Osteocyte (in vitro differentiated cells): ENCODE measurements at regions not wholly inside any gene's neighbourhood (a gene's known extent, or its start where the extent isn't known, plus 50 kb on each side); places are given as distances from the start of the nearest gene placed in this dataset.

Source experiments
- DNase-seq: peaks from one replicate; pipeline ENCODE4 v3.0.0; 2021; ENCODE audit warnings: mixed read lengths; ENCODE audit not compliant: unreplicated experiment; ENCODE audit errors: extremely low spot score
- H3K27ac Mint-ChIP-seq: one replicate; pipeline ENCODE4 v1.8.0; 2021; ENCODE audit warnings: mild to moderate bottlenecking, mixed read lengths; ENCODE audit not compliant: unreplicated experiment
- H3K27me3 Mint-ChIP-seq: one replicate; pipeline ENCODE4 v1.8.0; 2021; ENCODE audit warnings: mixed read lengths; ENCODE audit not compliant: unreplicated experiment
- H3K36me3 Mint-ChIP-seq: one replicate; pipeline ENCODE4 v1.8.0; 2021; ENCODE audit warnings: mixed read lengths; ENCODE audit not compliant: unreplicated experiment
- H3K4me1 Mint-ChIP-seq: one replicate; pipeline ENCODE4 v1.8.0; 2021; ENCODE audit warnings: mixed read lengths; ENCODE audit not compliant: unreplicated experiment
- H3K4me3 Mint-ChIP-seq: one replicate; pipeline ENCODE4 v1.8.0; 2021; ENCODE audit warnings: mild to moderate bottlenecking, moderate library complexity, mixed read lengths; ENCODE audit not compliant: unreplicated experiment
- H3K9me3 Mint-ChIP-seq: one replicate; pipeline ENCODE4 v1.8.0; 2021; ENCODE audit warnings: mixed read lengths; ENCODE audit not compliant: unreplicated experiment
- CTCF ChIP-seq: fragments of 200-600 bp; sonication (generic); IDR thresholded peaks from 2 replicates; pipeline ENCODE4 v1.5.0; 2021; ENCODE audit warnings: antibody characterized with exemption, mild to moderate bottlenecking, moderate library complexity

- H3K27ac Mint-ChIP-seq: no peak overlapping the region
- no peak overlapping the region for H3K4me3 Mint-ChIP-seq
- no peaks in the 10 kb centered on the region for H3K36me3 Mint-ChIP-seq
- peaks cover 10% of the 10 kb centered on the region for H3K4me1 Mint-ChIP-seq
- TF ChIP-seq CTCF: no peak
- DNase-seq: no peak
- H3K27me3 Mint-ChIP-seq: peaks cover 7% of the 10 kb centered on the region
- H3K9me3 Mint-ChIP-seq: peaks cover 4% of the 10 kb centered on the region
These were observed 1540.8 kb upstream of the PIK3C3 start for GRCh38 chr18:40414155-40414754.

DNA sequence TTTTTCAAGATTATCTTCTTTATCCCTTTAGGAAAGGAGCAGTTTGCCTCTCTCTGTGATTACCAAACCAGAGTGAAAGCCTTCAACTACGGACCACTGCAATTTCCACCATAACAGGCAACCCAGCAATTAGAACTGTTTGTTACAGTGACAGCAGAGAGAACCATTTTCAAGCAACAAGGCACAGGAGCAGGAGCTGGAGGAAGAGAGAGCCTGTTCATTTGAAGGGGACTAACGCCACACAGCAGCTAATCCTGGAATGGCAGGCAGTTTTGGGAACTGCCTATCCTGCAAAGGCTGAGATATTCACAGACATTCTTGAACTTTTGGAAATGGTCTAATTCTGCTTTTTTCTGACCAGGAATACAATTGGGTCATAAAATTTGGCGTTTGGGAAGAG is 1541.9 kb upstream of the PIK3C3 start:
- peaks cover 7% of the 10 kb centered on the region for H3K27me3 Mint-ChIP-seq
- H3K4me3 Mint-ChIP-seq: no peak overlapping the region
- no peak for DNase-seq
- H3K27ac Mint-ChIP-seq: no peak overlapping the region
- peak; percentile 37 for TF ChIP-seq CTCF
- H3K36me3 Mint-ChIP-seq: no peaks in the 10 kb centered on the region
- H3K4me1 Mint-ChIP-seq: peaks cover 3% of the 10 kb centered on the region
- H3K9me3 Mint-ChIP-seq: peaks cover 4% of the 10 kb centered on the region

DNA sequence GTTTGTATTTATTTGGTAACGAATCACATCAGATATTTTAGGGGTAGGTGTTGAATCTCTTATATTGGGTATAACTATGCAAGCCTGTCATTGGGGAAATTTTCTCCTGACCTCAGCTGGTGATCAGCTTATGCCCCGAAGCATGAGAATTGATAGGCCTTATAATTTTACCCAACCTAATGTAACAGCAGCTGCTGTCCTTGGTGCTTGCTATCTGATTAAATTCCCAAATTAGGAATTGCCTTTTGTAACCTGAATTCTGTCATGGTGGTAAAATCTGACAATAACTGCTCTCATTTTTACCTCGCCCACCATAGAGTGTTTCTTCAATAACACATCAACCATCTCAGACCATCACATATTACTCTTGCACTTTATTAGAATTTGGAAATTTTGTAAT is 1542.6 kb upstream of the PIK3C3 start:
- peaks cover 1% of the 10 kb centered on the region for H3K4me1 Mint-ChIP-seq
- DNase-seq: no peak
- no peak overlapping the region for H3K4me3 Mint-ChIP-seq
- no peaks in the 10 kb centered on the region for H3K36me3 Mint-ChIP-seq
- no peak for TF ChIP-seq CTCF
- H3K9me3 Mint-ChIP-seq: peaks cover 4% of the 10 kb centered on the region
- peaks cover 7% of the 10 kb centered on the region for H3K27me3 Mint-ChIP-seq
- no peak overlapping the region for H3K27ac Mint-ChIP-seq

GRCh38 chr18:40407909-40408308 is 1547.1 kb upstream of the PIK3C3 start:
- H3K4me1 Mint-ChIP-seq: no peaks in the 10 kb centered on the region
- H3K27ac Mint-ChIP-seq: no peak overlapping the region
- TF ChIP-seq CTCF: no peak
- peaks cover 6% of the 10 kb centered on the region for H3K27me3 Mint-ChIP-seq
- H3K4me3 Mint-ChIP-seq: no peak overlapping the region
- H3K36me3 Mint-ChIP-seq: no peaks in the 10 kb centered on the region
- H3K9me3 Mint-ChIP-seq: peaks cover 4% of the 10 kb centered on the region
- DNase-seq: no peak

DNA sequence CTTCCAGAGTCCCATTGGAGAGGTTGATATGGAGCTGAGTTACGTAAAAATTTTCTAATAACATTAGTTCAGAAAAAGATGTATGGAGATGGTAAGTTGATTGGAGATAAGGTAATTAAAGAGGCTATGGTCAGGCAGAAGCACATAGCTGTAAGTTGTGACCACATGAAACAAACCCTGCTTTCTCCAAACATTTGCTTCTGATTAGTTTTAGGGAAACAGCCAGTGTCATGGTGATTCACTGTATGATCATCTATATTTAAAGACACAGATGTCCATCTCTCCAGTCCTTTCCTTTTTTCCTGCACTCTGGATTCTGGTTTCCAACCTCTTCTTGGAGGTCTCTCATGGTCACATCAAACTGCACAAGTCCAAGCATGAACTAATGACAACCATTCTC is 1550.8 kb upstream of the PIK3C3 start:
- Mint-ChIP-seq H3K27me3 (peaks cover 6% of the 10 kb centered on the region), H3K9me3 (peaks cover 5% of the 10 kb centered on the region), H3K4me1 (no peaks in the 10 kb centered on the region), H3K36me3 (no peaks in the 10 kb centered on the region), H3K27ac (no peak overlapping the region), H3K4me3 (no peak overlapping the region)
- no peak for TF ChIP-seq CTCF
- DNase-seq: no peak
